ENCODE measurements at regions not wholly inside any gene's neighbourhood (a gene's known extent, or its start where the extent isn't known, plus 50 kb on each side); places are given as distances from the start of the nearest gene placed in this dataset.

- TF ChIP-seq, protein P1, sequence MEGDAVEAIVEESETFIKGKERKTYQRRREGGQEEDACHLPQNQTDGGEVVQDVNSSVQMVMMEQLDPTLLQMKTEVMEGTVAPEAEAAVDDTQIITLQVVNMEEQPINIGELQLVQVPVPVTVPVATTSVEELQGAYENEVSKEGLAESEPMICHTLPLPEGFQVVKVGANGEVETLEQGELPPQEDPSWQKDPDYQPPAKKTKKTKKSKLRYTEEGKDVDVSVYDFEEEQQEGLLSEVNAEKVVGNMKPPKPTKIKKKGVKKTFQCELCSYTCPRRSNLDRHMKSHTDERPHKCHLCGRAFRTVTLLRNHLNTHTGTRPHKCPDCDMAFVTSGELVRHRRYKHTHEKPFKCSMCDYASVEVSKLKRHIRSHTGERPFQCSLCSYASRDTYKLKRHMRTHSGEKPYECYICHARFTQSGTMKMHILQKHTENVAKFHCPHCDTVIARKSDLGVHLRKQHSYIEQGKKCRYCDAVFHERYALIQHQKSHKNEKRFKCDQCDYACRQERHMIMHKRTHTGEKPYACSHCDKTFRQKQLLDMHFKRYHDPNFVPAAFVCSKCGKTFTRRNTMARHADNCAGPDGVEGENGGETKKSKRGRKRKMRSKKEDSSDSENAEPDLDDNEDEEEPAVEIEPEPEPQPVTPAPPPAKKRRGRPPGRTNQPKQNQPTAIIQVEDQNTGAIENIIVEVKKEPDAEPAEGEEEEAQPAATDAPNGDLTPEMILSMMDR (IDR thresholded peaks at IDR 0.05; ENCODE audit: control extremely low read depth, extremely low read depth, low read depth, missing control alignments): no peak
- CTCF ChIA-PET: interaction anchor here (1.5 kb wide), 1 partner anchor 13 kb away, joined by 4 read pairs; no protein-coding TSS in a partner anchor
- DNase-seq (ENCODE audit: extremely low spot score): no peak
- POLR2A ChIA-PET: no interaction called here
Observed at GRCh38 chr5:92104126-92104525, 721.0 kb upstream of the ARRDC3 start.

GRCh38 chr5:92102313-92102712 is 719.2 kb upstream of the ARRDC3 start:
- TF ChIP-seq, protein P1 (IDR thresholded peaks at IDR 0.05; ENCODE audit: control extremely low read depth, extremely low read depth, low read depth, missing control alignments): no peak
- DNase-seq (ENCODE audit: extremely low spot score): no peak
- POLR2A ChIA-PET: no interaction called here
- CTCF ChIA-PET: no interaction called here

DNA sequence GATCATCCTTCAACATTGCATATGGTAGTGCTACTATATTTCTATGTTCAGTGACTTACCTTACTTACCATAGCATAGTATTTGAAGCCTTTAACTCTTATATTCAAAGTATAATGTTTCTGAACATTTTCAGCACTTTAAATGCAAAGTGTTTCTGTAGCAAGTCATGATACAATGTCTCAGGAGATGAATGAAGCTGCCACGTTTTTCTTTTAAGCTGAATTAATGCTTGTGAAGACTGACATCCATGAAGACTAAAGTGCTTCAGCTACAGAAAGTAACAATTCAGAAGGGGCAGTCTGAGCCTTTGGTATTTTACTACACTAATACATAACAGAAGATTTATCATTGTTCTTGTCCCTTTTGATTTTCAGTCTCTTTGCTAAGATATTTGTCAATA is 709.1 kb upstream of the ARRDC3 start:
- POLR2A ChIA-PET: no interaction called here
- CTCF ChIA-PET: no interaction called here
- TF ChIP-seq, protein P1 (IDR thresholded peaks at IDR 0.05; ENCODE audit: control extremely low read depth, extremely low read depth, low read depth, missing control alignments): no peak
- DNase-seq (ENCODE audit: extremely low spot score): no peak

DNA sequence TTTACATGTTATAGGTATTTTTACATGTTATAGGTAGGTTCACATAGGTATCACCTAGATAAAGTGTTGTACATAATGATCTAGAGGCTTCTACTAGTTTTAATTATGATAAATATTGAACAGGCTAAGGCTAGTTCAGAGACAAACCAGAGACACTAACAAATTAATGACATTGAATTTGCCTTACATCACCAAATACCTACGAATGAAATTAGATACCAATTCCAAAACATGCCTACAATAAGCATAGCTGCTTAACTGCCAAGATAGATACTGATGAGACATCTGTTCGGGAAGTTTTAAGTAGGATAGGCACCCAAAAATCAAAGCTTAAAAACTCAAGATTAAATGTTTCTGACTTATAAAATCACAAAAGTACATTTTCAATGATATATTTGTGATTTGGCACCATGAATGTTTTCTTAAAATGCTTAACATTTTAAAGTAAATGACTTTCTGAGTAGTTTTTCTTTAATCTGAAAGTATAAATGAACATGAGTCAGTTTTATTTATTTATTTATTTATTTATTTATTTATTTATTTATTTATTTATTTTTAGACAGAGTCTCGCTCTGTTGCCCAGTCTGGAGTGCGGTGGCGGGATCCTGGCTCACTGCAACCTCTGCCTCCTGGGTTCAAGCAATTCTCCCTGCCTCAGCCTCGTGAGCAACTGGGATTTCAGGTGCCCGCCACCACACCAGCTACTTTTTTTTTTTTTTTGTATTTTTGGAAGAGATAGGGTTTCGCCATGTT is 703.1 kb upstream of the ARRDC3 start:
- DNase-seq (ENCODE audit: extremely low spot score): no peak
- POLR2A ChIA-PET: no interaction called here
- TF ChIP-seq, protein P1 (IDR thresholded peaks at IDR 0.05; ENCODE audit: control extremely low read depth, extremely low read depth, low read depth, missing control alignments): no peak
- CTCF ChIA-PET: no interaction called here

DNA sequence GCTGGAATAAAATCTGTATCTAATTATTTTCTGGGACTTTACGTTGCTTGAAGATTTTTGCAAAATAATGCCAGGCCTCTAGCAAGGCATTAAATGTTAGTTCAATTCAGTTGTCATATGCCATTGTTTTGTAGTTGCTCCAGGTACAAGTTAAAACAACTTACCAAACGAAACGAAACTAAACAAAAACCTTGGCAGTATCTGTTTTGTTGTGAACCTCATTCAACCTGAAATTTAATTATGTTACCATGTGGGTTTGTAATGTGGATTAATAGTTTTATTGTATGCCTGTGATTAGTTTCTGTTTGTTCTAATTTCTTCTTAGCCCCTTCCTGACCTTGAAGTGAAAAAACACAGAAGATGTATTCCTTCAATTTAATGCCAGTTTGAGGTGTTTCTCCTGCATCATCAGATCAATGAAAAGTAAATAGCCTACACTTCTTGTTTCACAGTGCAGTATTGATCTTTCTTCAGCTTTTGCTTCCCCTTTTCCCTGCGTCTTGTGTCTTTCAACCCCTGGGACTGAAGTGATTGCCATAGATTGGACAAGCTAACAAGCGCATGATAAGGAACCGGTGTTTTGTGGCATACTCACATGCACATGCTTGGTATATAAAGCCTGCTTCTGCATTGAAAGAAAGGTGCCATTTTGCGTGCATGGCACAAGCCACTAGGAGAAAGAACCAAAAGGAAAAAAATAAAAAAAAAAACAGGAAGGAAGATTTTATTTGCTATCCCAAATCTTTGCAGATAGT is 699.0 kb upstream of the ARRDC3 start:
- ChIA-PET POLR2A (no interaction called here), CTCF (interaction anchor here (0.8 kb wide), 1 partner anchor 48 kb away, joined by 3 read pairs; no protein-coding TSS in a partner anchor)
- TF ChIP-seq, protein P1 (IDR thresholded peaks at IDR 0.05; ENCODE audit: control extremely low read depth, extremely low read depth, low read depth, missing control alignments): no peak
- DNase-seq (ENCODE audit: extremely low spot score): no peak

- TF ChIP-seq, protein P1 (IDR thresholded peaks at IDR 0.05; ENCODE audit: control extremely low read depth, extremely low read depth, low read depth, missing control alignments): no peak
- CTCF ChIA-PET: no interaction called here
- POLR2A ChIA-PET: no interaction called here
- no peak for DNase-seq (ENCODE audit: extremely low spot score)
Observed at GRCh38 chr5:92070786-92071185, 687.7 kb upstream of the ARRDC3 start.

Measured in GM10248 (cell line).